Upper lobe of right lung (tissue), 1 donor: ENCODE measurements at regions not wholly inside any gene's neighbourhood (a gene's known extent, or its start where the extent isn't known, plus 50 kb on each side); places are given as distances from the start of the nearest gene placed in this dataset.

ENCODE experiments used
- ATAC-seq: fragments of 200-7000 bp; cut with Tn5 transposase; one replicate; pipeline ENCODE4 v1.9.1; 2020; ENCODE audit warnings: mild to moderate bottlenecking, moderate library complexity
- DNase-seq: peaks from one replicate; pipeline ENCODE4 v3.0.0-alpha.2; 2020
- H3K27ac ChIP-seq: fragments of 200-600 bp; one replicate; pipeline ENCODE4 v1.8.0; 2022
- H3K27me3 ChIP-seq: fragments of 200-600 bp; one replicate; pipeline ENCODE4 v1.8.0; 2022; ENCODE audit warnings: mild to moderate bottlenecking
- H3K36me3 ChIP-seq: fragments of 200-600 bp; one replicate; pipeline ENCODE4 v1.8.0; 2022
- H3K4me1 ChIP-seq: fragments of 200-600 bp; one replicate; pipeline ENCODE4 v1.8.0; 2022
- H3K4me3 ChIP-seq: fragments of 200-600 bp; one replicate; pipeline ENCODE4 v1.8.0; 2022; ENCODE audit warnings: mild to moderate bottlenecking
- H3K9me3 ChIP-seq: fragments of 200-600 bp; one replicate; pipeline ENCODE4 v1.8.0; 2022
- CTCF ChIP-seq: fragments of 200-600 bp; IDR thresholded peaks from one replicate; pipeline ENCODE4 v1.8.0; 2022; ENCODE audit warnings: antibody characterized with exemption
- intact Hi-C: fragments of 100-400 bp; cut with DNase I; formaldehyde crosslinking; loops from one replicate; pipeline ENCODE4 v1.11.0; 2022
- donor health status: DM: no; HTN: yes; CAD: no; lungs with severe emphysema.

DNA sequence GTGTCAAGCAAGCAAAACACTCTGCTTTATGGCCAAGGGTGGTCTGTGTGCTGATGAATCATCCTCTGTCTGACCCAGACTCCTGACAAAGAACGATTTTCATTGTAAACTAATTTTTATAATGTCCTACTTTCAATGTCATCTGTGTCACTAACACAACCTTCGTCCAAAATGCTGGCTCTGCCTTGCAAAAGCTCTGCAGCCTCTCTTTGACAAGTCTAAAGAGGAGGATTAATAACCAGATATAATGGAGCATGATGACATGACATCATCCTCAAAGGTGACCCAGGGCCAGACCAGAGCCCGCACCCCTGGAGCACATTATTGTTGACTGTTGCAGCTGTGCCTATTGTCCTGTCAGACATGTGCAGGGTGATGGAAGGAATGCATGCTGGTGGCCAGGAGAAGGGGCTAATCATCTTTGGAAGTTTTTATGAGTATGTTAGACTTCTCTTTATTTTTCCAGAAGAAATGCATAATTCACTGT is 589.4 kb downstream of the NR2F1-AS1 start:
- H3K4me3 ChIP-seq: no peak overlapping the region
- DNase-seq: no peak
- no peaks in the 10 kb centered on the region for H3K9me3 ChIP-seq
- H3K4me1 ChIP-seq: peaks cover 4% of the 10 kb centered on the region
- intact Hi-C loops: no loop called here
- H3K36me3 ChIP-seq: no peaks in the 10 kb centered on the region
- ATAC-seq: no peak
- no peaks in the 10 kb centered on the region for H3K27me3 ChIP-seq
- H3K27ac ChIP-seq: no peak overlapping the region
- no peak for TF ChIP-seq CTCF

GRCh38 chr5:92990771-92991170 is 590.2 kb downstream of the NR2F1-AS1 start:
- Histone ChIP-seq H3K27ac (no peak overlapping the region), H3K27me3 (no peaks in the 10 kb centered on the region), H3K4me1 (peaks cover 4% of the 10 kb centered on the region), H3K36me3 (no peaks in the 10 kb centered on the region), H3K9me3 (no peaks in the 10 kb centered on the region), H3K4me3 (no peak overlapping the region)
- DNase-seq (no peak), ATAC-seq (no peak)
- no peak for TF ChIP-seq CTCF
- intact Hi-C loops: no loop called here

GRCh38 chr5:92981001-92981400 is 600.0 kb downstream of the NR2F1-AS1 start:
- no peak overlapping the region for H3K4me3 ChIP-seq
- intact Hi-C loops: no loop called here
- no peak for ATAC-seq

GRCh38 chr5:92980491-92980890 is 600.5 kb downstream of the NR2F1-AS1 start:
- DNase-seq (no peak), ATAC-seq (no peak)
- intact Hi-C loops: no loop called here

More at GRCh38 chr5:92981001-92981400, 600.0 kb downstream of the NR2F1-AS1 start:
- no peaks in the 10 kb centered on the region for H3K27me3 ChIP-seq
- no peak for TF ChIP-seq CTCF
- H3K27ac ChIP-seq: no peak overlapping the region
- H3K9me3 ChIP-seq: no peaks in the 10 kb centered on the region
- no peaks in the 10 kb centered on the region for H3K36me3 ChIP-seq
- no peaks in the 10 kb centered on the region for H3K4me1 ChIP-seq
- no peak for DNase-seq

DNA sequence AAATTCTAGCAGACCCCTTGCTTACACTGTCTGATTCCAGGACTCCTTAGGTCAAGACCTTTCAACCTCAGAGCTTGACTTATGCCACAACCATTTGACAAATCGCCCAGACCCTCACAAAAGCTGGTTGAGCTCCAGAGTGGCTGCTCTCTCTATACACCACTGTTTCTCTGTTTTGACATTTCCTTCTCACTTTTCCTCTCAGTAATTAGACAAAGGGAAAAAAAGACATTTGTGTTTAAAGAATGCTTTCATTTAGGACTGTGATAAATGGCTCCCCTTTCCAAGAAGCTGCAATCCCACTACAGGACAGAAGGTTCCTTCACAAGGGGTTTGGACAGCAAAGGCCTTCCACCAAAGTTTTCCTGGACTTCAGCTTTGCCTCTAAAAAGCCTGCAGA is 601.3 kb downstream of the NR2F1-AS1 start:
- Histone ChIP-seq H3K4me1 (no peaks in the 10 kb centered on the region), H3K9me3 (no peaks in the 10 kb centered on the region), H3K27me3 (no peaks in the 10 kb centered on the region), H3K27ac (no peak overlapping the region), H3K36me3 (no peaks in the 10 kb centered on the region), H3K4me3 (no peak overlapping the region)
- intact Hi-C loops: no loop called here
- ATAC-seq (no peak), DNase-seq (no peak)
- no peak for TF ChIP-seq CTCF

More at GRCh38 chr5:92980491-92980890, 600.5 kb downstream of the NR2F1-AS1 start:
- no peaks in the 10 kb centered on the region for H3K36me3 ChIP-seq
- H3K4me1 ChIP-seq: no peaks in the 10 kb centered on the region
- no peak for TF ChIP-seq CTCF
- no peak overlapping the region for H3K4me3 ChIP-seq
- no peak overlapping the region for H3K27ac ChIP-seq
- no peaks in the 10 kb centered on the region for H3K9me3 ChIP-seq
- no peaks in the 10 kb centered on the region for H3K27me3 ChIP-seq
